CD4-positive, alpha-beta T cell treated with Interleukin-15 for 1 hour (primary cell): ENCODE measurements at regions not wholly inside any gene's neighbourhood (a gene's known extent, or its start where the extent isn't known, plus 50 kb on each side); places are given as distances from the start of the nearest gene placed in this dataset.

Experiments used
- DNase-seq: peaks from one replicate; pipeline ENCODE4 v3.0.0-alpha.2; 2020

DNA sequence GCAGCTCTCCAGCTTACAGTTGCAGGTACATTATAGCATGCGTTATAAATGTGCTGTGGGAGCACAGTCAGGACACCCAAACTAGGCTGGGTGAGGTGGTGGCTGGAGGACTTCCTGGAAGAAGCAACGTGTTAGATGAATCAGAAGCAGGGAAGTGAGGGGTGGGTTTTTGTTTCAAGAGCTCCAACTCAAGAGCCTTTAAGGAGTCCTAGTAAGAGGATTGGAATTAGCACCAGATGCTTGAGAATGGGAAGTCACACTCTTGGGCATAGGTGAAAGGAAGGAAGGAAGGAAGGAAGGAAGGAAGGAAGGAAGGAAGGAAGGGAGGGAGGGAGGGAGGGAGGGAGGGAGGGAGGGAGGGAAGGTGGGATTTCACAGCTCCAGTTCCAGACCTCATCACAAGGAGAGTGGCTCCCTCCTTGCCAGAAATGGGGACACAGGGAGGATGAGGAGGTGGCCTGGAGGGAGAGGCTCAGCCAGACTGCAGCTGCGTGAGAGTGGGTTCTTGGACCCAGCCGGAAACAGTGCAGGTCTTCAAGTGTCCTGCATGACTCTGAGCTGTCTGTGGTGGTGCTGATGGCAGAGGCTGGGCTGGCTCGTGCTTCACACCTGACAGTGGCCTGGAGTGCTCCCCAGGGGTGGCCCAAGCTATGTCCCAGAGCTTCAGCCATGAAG, 115.7 kb upstream of the GSC start:
- DNase-seq = no peak

DNA sequence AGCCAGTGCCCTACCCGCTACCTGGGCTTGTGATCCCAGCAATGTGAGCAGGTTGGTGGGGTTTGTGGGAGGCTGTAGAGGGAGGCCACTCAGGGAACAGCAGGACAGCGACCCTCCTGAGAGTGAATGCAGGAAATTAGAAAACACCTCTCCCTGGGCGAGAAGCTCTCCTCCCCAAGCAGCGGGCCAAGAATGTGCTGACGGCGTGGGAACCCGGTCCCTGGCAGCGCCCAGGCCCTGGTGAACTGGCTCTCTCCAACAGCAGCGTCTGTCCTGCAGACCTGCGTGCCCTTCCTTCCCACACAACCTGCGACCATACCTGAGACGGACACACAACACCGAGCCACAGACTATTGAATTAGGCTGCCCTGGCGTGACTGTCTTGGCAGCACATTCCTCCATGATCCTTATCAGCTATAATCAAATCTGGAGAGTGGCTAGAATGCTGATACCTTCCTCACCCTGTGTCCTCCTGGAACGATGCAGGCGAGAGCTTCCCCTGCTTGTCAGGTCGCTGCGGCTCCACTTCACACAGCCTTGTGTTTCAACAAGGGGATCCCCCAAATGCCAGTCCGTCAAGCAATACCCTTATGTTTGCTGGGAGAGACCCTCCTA, 114.8 kb upstream of the GSC start:
- no peak for DNase-seq

DNA sequence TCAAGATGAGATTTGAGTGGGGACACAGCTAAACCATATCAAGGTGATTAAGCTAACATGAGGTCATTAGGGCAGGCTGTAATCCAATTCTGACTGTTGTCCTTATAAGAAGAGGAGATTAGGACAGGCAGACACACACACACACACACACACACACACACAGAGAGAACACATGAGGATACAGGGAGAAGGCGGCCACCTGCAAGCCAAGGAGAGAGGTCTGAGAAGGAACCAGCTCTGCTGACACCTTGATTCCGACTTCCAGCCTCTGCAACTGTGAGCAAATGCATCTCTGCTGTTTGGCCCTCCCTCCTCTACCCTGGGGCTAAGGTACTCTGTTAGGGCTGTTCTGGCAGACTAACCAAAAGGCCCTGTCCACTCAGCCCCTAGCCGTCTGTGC, 112.5 kb upstream of the GSC start:
- no peak for DNase-seq

DNA sequence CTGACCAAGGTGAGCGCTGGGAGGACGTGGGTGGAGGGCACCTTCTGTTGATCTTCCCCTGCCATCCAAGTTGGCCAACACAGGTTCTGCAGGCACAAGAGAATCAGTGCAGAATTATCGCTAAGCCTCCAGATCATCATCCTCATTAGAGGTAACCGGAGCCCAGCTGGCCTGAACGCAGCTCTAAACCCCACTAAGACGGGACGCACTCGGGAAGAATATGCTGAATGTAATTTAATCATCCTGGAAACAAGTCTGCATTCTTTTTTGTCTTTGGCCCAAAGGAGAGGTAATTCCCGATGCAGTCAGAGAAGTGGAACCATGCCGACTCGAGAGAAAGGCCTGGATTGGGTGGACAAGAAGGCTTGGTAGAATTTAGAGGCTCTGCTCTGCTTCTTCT, 111.0 kb upstream of the GSC start:
- DNase-seq = no peak

DNA sequence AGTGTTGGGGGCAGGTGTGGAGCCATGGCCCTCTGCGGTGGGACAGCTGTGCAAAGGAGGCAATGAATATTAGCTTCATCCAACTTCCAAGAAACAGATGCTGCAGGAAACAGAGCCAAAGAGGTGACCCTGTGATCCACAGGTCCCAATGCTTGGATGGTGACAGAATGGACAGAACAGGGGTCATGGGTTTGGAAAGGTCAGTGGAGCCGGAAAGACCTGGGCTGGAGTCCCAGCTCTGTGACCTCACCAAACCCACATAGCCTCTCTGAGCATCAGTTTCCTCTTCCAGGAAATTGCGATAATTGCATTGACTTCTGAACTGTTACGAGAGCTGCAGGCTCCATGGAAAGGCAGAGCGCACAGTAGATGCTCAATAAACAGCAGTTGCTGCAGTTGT, 110.2 kb upstream of the GSC start:
- no peak for DNase-seq

DNA sequence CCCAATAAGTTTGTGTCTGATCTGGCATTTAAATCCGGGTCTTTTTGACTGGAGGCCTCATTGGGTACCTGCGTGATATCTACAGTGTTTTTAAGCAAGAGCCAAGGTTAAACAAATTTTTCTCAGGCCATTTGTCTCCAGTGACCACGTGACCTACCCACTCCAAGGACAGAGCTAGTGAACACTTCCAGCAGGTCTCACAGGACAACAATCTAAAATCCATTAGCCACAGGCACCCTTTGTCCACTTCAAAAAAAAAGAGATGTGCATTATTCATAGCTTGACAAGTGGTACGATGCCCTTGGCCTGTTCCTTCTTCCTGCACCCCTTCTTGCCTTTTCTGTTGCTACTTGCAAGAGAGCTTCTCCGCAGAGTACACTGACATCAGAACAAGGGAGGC, 109.6 kb upstream of the GSC start:
- no peak for DNase-seq

DNA sequence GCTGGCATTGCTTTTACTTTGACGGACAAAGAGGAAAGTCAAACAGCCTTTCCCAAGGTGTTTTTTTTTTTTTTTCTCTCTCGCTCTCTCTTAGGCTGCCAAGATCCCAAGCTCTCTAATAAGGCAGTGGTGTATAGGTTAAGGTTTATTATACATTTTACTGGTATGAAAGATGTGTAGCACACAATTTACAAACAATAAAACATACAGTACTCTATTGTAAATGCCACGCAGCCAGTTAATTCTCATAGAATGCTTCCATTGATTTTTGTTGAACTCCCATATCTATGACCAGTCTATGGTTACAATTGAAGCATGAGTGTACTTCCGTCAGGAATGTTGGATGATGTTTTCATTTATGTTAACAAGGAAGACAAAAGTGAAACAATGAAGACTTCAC, 106.4 kb upstream of the GSC start:
- DNase-seq = no peak

DNA sequence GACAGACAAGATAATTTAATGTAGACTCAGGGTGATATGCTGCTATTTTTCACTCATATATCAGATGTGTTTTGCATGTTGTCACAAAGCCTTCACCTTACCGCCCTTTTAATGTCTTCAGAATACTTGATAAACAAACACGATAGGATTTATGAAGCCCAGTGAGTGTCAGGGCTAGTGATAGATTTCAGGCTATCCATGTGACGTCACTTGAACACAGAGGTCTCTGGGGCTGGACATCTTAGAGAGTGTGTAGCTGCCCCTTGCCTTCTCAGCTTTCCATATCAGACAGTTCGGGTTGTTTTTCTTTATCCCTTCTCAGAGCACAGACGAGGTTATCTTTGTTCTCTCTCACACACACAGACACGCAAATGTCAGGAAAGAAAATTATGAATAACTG, 105.3 kb upstream of the GSC start:
- no peak for DNase-seq

DNA sequence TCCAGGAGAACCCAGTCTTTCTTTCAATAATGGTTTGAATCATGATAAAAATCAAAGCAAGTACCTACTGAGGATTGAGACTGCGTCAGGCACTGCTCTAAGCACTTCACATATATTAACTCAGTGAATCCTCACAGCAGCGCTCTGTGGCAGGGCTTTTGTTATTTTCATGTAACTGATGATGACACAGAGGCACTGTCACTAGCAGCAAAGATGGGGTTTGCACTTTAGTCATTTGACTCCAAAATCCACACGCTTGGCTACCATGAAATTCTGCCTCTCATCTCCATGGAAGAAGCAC, 98.8 kb upstream of the GSC start:
- no peak for DNase-seq

DNA sequence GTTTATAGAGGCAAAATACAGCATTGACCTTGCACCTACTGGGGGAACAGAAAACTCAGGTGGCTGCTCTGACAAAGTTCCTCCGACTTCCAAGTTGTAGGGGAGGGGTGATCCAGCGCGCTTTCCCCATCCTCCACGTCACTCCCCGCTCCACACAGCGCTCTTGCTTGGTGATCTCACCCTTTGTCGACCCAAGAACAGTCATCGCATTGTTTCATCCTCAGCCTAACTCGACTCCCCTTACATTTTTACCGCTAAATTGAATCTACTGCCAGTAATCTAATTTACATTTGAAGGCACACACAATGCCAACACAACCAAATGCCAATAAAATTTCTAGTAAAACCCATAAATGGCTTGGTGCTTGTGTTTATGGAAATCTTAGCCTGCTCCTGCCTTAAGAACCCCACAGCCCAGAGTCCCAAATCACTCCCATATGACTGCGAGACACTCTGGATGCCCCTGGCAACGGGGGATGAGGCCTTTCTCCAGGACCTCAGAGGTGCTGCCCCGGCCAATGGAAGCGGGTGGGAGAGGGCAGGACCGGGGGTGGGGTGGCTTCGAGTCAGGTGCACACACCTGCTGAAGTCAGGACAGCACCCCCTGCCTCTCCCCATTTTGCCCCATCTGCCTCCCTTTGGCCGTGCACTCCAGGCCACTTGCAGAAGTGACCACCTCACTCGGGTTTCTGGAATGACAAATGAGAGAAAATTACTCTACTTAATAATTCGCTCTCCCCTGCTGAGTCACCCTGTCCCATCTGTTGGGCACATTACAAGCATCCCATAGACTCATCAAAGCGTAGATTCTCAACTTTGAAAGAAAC, 98.2 kb upstream of the GSC start:
- no peak for DNase-seq

DNA sequence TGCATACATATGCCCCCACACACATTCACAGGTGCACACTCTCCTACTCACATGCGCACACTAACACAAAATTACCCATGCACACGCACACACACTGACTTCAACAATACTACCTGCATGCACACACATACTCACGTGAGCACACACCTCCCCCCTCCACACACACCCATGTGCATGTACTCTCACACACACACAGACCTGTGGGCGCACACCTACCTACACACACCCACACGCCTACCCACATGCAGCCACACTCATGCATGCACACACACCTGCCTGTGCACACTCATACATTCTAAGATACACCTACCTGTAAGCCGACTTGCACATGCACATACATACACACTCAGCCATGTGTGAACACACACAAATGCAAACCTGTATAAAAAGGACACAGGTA, 97.3 kb upstream of the GSC start:
- no peak for DNase-seq

DNA sequence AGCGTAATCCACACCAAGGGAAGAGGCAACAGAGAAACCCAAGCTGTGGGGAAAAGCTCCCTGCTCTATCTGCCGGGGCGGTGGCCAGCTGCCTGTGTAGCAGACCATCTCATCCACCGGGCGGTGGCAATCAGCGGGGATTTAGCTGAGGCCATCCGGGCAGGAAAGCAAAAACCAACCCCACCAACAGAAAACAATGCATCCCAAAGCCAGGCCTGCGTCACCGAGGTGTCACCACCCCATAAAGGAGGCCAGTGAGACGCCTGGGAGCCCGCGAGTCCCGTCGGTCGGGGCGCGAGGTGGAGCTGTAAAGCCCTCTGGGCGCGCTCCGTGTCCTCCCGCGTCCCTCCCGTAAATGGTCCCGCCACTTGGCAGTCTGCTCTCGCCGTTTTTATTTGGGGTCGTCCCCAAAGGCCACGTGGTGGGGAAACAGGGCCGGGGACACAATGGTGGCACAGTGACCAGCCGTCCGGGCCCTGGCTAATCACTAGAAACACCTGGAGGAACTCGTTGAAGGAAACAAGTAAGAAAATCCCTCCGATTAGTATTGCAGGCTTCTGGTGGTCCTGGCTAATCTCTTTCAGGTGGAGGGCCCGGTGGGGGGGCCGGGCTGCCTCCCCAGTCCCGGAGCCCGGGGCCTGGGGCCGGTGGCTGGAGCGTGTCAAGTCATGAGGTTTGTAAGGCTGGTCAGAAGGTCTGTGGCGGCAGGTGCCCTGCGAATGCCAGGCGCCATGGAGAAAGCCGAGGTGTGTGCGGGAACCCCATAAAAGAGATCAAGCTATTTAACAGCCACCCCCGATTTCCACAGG, 94.7 kb upstream of the GSC start:
- DNase-seq = no peak

DNA sequence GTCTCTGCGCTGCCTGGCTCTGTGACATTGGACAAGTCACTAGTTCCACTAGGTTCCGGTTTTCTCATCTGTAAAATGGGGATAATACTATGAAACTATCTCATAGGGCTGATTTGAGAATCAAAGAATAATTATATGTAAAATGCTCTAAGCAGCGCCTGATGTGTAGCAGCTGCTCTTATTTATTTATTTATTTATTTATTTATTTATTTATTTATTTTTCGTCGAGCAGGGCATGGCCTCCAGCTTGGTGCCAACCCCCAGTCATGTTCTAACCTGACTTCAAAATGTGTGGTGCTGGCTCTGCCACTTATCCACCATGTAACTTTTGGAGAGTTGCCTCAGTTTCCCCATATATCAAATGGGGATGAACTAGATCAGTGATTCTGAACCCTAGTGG, 93.5 kb upstream of the GSC start:
- DNase-seq = no peak

DNA sequence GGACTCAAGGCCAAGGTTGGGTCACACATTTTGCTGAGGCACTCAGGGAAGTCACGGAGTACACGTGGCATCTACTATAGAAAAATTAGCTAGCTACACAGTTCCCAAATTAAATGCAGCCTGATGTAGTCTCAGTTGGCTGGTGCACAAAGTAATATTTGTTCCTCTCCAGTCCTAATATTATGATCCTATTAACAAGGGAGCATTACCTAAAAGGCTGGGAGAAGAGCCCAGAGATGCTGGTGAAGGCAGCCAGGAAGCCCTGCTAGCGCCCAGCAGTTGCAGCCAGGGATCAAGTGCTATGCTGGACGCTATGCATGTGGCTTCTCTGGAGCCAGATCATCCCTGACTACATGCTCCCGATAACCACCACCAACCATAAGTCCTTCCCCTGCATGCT, 88.0 kb upstream of the GSC start:
- DNase-seq = no peak

DNA sequence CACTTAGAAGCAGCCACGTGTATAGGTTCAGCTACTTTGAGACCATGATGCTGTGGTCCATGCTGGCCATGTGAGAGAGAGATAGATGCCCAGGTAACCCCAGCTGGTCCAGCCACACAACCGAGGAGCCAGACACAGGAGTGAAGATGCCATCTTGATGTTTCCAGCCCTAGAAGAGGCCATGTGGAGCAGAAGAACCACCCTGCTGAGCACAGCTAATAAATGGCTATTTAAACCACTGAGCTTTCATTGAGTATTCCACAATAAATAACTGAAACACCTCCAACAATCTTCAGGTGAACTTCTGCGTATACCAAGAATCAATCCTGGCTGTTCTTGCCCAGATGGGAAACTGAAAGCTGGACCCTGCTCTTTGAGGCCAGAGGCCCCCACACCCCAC, 84.0 kb upstream of the GSC start:
- DNase-seq = no peak

DNA sequence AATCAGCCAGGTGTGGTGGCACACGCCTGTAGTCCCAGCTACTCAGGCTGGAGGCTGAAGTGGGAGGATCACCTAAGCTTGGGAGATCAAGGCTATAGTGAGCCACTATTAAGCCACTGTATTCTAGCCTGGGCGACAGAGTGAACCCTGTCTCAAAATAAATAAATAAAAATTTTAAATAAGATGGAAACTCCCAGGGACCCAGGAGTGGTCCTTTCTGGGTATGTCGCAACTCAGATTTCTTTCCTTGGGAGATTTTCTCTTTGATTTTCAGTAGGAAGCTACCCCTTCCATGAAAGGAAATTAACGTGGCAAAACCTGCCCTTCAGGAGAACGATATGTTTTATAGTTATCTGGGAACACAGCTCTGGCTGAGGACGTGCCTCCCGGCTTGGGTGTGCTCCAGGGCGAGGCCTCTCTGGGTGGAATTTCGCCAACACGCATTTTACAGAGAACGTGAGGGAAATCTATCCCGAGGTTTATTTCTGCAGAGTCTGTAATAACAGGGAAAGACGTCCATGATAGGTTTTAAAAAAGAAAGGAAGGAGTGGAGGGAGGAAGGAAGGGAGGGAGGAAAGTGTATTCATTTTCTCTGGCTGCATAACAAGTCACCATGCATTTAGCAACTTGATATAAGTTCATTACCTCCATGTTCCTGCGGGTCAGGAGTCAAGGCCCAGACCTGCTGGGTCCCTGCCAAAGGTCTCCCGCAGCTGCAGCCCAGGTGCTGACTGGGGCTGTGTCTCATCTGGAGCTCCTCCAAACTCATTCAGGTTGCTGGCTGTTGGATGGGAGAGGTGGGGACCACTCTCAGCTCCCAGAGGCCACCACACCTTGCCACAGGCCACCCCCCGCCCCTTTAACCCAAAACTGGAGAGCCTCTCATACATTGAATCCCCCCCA, 80.6 kb upstream of the GSC start:
- no peak for DNase-seq

DNA sequence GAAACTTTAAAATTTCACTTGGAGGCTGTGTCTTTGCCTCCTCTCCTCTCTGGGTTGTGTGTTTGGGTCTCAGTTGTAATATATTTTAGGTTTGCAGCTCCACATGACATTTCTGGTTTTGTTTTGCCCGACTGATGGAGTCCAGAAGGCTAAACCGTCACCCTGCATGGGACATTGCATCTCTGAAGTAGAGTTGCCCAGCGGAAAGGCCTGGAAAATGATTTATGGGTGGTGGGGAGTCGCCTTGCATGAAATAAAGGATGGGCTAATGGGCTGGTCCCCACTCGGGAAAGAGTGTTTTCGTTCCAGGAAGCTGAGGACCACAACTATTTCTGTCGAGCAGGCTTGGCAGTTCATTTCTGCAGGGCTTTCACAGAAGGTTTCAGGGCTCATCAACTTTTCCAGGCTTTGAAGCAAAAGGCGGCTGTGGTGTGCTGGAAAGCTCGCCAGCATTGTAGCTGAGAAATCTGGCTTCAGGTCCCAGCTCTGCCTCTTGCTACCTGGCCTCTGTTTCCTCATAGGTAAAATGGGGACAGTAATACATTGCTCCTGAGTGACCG, 74.8 kb upstream of the GSC start:
- no peak for DNase-seq

DNA sequence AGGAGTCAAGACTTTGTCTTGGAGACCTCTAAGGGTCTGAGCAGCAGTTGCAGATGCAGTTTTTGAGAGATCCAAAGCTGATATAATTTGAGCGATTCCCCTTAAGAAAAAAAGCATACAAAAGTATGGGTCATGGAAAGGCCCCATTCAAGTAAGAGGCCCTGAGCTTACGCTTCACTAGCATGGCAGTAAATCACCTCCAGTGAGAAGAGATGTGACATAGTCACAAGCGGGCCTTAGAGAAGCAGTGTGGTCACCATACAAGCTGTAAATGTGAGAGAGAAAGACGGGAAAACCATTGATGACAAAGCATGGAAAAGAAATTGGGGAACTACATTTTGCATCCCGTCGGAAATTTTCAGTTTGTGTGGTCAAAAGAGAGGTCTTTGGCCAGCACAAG, 70.6 kb upstream of the GSC start:
- DNase-seq = no peak

DNA sequence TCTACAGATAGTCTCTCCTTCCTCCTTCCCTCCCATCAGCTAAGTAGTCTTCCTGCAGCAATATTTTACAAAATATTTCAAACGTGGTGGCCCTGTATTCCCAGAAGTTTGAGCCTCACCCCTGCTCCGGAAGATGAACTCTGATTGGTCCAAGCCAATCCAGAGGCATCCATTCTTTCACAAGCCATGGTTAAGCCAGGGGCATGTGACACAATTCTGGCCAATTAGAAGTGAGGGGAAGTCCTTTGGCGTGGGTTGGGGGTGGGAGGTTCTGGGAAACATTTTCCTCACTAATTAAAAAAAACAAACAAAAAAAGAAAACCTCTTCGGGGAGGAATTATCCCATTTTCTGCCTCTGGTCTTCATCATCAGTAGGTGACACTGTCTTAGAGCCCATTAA, 69.4 kb upstream of the GSC start:
- no peak for DNase-seq

DNA sequence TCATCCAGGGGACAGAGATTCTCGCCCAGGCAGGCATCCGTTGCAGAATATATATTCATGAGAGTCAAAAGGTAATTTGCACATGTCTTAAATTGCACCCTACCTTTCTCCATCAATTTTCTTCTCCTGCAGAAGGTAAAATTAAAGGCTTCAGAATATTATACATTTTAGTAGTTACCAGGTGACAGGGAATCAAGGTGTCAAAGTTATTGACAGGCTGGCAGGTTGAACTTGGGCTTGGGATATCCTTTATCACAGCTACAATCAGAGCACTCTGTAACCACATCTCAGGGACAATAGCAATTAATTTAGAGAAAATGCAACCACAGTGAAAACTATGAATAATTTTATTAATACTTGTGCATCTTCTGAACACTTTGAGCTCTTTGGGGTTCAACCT, 66.9 kb upstream of the GSC start:
- no peak for DNase-seq

DNA sequence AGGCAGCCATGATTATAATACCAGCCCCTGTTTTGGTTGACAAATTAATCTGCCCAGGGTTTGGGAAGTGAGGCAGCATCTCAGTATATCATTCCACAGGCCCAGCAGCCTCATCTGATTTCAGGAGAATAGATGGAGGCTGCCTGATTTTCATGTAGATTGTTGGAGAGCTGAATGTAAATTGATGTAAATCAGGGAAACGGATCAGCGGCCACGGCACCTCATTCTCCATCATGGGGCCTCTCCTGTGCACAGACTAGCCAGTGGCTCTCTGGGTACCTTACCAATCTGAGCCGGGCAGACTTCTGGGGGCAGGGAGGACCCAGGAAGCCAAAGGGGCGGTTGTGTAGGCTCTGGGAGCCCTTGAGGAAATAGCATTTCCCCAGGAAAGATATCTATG, 63.7 kb upstream of the GSC start:
- no peak for DNase-seq

DNA sequence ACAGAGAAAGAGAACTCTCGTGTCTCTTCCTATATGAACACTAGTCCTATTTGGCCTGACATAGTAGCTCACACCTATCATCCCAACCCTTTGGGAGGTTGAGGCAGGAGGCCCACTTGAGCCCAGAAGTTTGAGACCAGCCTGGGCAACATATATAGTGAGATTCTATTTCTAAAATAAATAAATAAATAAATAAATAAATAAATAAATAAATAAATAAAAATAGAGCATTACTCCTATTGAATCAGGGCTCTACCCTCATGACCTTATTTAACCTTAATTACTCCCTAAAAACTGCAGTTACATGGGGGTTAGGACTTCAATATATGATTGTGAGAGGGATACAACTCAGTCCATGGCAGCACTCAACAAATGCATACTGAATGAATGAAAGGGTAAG, 61.2 kb upstream of the GSC start:
- DNase-seq = no peak
